Body of pancreas (tissue), 4 donors: ENCODE measurements at regions not wholly inside any gene's neighbourhood (a gene's known extent, or its start where the extent isn't known, plus 50 kb on each side); places are given as distances from the start of the nearest gene placed in this dataset.

Experiments used
- POLR2A ChIP-seq, 3 donors: fragments of 450-650 bp; IDR thresholded peaks; one replicate each; pipeline ENCODE4 v1.6.1; 2016; ENCODE audit warnings: antibody characterized with exemption in 3 of 3, mild to moderate bottlenecking in 2 of 3
- TF ChIP-seq, protein P1 (sequence below), 7 experiments: fragments of 450-650 bp in 4 of 7; fragments of 200-600 bp in 3 of 7; sonication (generic) in 3 of 7; IDR thresholded peaks; one replicate each; pipeline ENCODE4 v1.5.1; 2016 to 2019; ENCODE audit warnings: antibody characterized with exemption in 7 of 7

DNA sequence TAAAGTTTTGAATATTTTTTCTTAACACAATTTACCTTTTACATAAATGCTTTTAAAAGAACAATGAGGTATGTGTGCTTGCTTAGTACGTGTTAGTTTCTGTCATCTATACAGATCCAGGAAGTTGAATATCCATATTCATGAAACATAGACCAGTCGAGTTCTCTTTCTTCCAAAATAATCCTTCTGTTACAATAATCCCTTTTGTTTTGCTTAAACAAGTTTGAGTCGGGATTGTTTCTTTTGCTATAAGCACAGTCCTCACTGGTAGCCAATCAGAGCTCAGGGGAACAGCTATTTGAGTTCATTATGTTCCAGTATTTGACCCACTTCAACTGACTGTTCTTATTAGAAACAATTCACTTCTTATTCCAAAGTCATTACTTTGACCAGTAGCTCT is 214.7 kb upstream of the FLRT2 start:
- TF ChIP-seq, protein P1, sequence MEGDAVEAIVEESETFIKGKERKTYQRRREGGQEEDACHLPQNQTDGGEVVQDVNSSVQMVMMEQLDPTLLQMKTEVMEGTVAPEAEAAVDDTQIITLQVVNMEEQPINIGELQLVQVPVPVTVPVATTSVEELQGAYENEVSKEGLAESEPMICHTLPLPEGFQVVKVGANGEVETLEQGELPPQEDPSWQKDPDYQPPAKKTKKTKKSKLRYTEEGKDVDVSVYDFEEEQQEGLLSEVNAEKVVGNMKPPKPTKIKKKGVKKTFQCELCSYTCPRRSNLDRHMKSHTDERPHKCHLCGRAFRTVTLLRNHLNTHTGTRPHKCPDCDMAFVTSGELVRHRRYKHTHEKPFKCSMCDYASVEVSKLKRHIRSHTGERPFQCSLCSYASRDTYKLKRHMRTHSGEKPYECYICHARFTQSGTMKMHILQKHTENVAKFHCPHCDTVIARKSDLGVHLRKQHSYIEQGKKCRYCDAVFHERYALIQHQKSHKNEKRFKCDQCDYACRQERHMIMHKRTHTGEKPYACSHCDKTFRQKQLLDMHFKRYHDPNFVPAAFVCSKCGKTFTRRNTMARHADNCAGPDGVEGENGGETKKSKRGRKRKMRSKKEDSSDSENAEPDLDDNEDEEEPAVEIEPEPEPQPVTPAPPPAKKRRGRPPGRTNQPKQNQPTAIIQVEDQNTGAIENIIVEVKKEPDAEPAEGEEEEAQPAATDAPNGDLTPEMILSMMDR (IDR thresholded peaks at IDR 0.05): no peak
- no peak for TF ChIP-seq POLR2A (IDR thresholded peaks at IDR 0.05)
